ENCODE measurements at regions not wholly inside any gene's neighbourhood (a gene's known extent, or its start where the extent isn't known, plus 50 kb on each side); places are given as distances from the start of the nearest gene placed in this dataset.

DNA sequence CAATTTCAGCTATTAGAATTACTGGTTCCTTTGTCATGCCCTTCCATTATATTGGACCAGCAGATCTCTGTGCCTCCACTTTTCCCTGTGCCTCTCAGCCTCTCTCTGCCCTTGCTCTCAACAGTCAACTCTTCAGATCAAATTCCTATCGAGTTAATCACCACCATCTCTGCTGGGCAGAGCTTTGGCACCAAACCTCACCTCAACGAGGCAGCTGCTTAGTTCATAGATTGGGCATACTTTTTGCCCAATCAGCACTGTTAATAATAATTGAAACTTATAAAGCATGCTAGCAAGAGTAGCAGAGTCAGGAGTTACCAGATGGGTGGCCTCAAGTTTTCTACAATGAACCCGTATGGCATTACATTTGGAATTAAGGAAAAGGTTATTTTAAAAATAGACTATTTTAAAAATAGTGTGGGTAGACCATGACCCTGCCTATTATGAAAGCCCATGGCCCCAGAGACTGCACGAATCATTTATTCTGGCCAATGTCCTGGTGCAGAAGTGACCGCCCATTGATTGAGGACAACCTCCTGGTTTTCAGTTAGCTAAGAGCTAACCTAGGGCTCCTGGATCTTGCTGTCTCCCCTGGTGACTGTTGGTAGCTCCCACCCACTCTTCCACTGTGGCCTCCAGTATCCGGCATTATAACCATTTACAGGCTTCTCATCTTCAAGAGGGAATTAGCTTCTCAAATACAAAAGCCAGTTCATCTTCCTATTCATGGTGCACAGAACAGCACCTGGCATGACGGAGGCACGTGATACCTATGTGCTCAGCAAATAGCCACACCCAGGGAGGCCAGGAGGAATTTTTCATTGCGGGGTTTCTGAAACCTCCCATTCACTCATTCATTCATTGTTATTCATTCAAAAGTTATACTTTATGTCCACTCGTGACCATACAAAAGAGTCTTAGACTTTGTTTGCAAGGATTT, 265.4 kb downstream of the INHBA start:
- TF ChIP-seq POLR2A (IDR thresholded peaks at IDR 0.05; ENCODE audit: extremely low read depth, insufficient read length) (no peak), CTCF (IDR thresholded peaks at IDR 0.05; ENCODE audit: low read depth, low read length) (no peak), MAX (IDR thresholded peaks at IDR 0.05; ENCODE audit: low read depth, low read length) (no peak)
